GM12892 (cell line): ENCODE measurements at regions not wholly inside any gene's neighbourhood (a gene's known extent, or its start where the extent isn't known, plus 50 kb on each side); places are given as distances from the start of the nearest gene placed in this dataset.

Source experiments
- POLR2A ChIP-seq: IDR thresholded peaks from 2 replicates; pipeline ENCODE4 v1.6.1; 2011; ENCODE audit warnings: low read depth, low read length, control low read depth
- POLR2AphosphoS5 ChIP-seq: IDR thresholded peaks from 2 replicates; pipeline ENCODE4 v1.6.1; 2011; ENCODE audit warnings: low read depth, low read length, control low read depth

- no peak for TF ChIP-seq POLR2AphosphoS5
- TF ChIP-seq POLR2A: no peak
These were observed 122.8 kb downstream of the C12orf75 start for GRCh38 chr12:105453316-105453715.
